Activated CD4-positive, alpha-beta T cell treated with anti-CD3 and anti-CD28 coated beads for 36 hours (primary cell): ENCODE measurements at regions not wholly inside any gene's neighbourhood (a gene's known extent, or its start where the extent isn't known, plus 50 kb on each side); places are given as distances from the start of the nearest gene placed in this dataset.

ENCODE experiments used
- ATAC-seq: fragments of 200-7000 bp; cut with Tn5 transposase; one replicate; pipeline ENCODE4 v1.10.0; 2021; ENCODE audit warnings: mild to moderate bottlenecking, moderate library complexity
- CTCF ChIA-PET: fragments of 350-600 bp; sonication (Branson Sonifier 250); formaldehyde crosslinking; loops from one replicate; lab custom pipeline; 2021; ENCODE audit warnings: antibody characterized with exemption; lab: Charles Lee
- POLR2A ChIA-PET: fragments of 350-600 bp; sonication (Branson Sonifier 250); formaldehyde crosslinking; loops from one replicate; lab custom pipeline; 2021; ENCODE audit warnings: antibody characterized with exemption, inconsistent platforms; lab: Charles Lee
- DNase-seq: peaks from one replicate; pipeline ENCODE4 v3.0.0-alpha.2; 2020
- H3K27ac Mint-ChIP-seq: one replicate; pipeline ENCODE4 v1.8.0; 2021; ENCODE audit warnings: mixed read lengths
- H3K27me3 Mint-ChIP-seq: one replicate; pipeline ENCODE4 v1.8.0; 2021; ENCODE audit warnings: mixed read lengths
- H3K36me3 Mint-ChIP-seq: one replicate; pipeline ENCODE4 v1.8.0; 2021; ENCODE audit warnings: low read depth, mixed read lengths
- H3K4me1 Mint-ChIP-seq: one replicate; pipeline ENCODE4 v1.8.0; 2021; ENCODE audit warnings: mixed read lengths
- H3K4me3 Mint-ChIP-seq: one replicate; pipeline ENCODE4 v1.8.0; 2021; ENCODE audit warnings: mild to moderate bottlenecking, moderate library complexity, mixed read lengths
- H3K9me3 Mint-ChIP-seq: one replicate; pipeline ENCODE4 v1.8.0; 2021; ENCODE audit warnings: low read depth, mixed read lengths
- intact Hi-C, 2 experiments: fragments of 100-400 bp; cut with DNase I in 1 of 2; cut with micrococcal nuclease in 1 of 2; formaldehyde crosslinking; loops; one replicate each; pipeline versions ENCODE4 v1.14.2 to v1.15.1; 2022 to 2024; cut with DNase I, micrococcal nuclease

GRCh38 chr2:8462280-8462679, 219.6 kb upstream of the ID2 start:
- CTCF ChIA-PET = interaction anchor here (0.9 to 1.4 kb wide), 3 partner anchors 17 to 81 kb away, joined by 3 read pairs; no protein-coding TSS in a partner anchor

GRCh38 chr2:8462899-8463648, 218.8 kb upstream of the ID2 start:
- Mint-ChIP-seq H3K4me3 (no peak overlapping the region), H3K27me3 (peaks cover 5% of the 10 kb centered on the region), H3K4me1 (no peaks in the 10 kb centered on the region), H3K9me3 (peaks cover 3% of the 10 kb centered on the region), H3K27ac (no peak overlapping the region), H3K36me3 (no peaks in the 10 kb centered on the region)
- DNase-seq = no peak
- ChIA-PET CTCF (interaction anchor here (0.7 kb wide), 1 partner anchor 1521 kb away, joined by 4 read pairs; no protein-coding TSS in a partner anchor), POLR2A (no interaction called here)
- no peak for ATAC-seq
- intact Hi-C loops = no loop called here

More at GRCh38 chr2:8462280-8462679, 219.6 kb upstream of the ID2 start:
- H3K27ac Mint-ChIP-seq = no peak overlapping the region
- no peak overlapping the region for H3K4me3 Mint-ChIP-seq
- DNase-seq = no peak
- H3K9me3 Mint-ChIP-seq = peaks cover 3% of the 10 kb centered on the region
- ATAC-seq = no peak
- POLR2A ChIA-PET = no interaction called here
- H3K36me3 Mint-ChIP-seq = no peaks in the 10 kb centered on the region
- intact Hi-C loops = no loop called here
- peaks cover 7% of the 10 kb centered on the region for H3K4me1 Mint-ChIP-seq
- H3K27me3 Mint-ChIP-seq = peaks cover 7% of the 10 kb centered on the region

- Mint-ChIP-seq H3K27ac (no peak overlapping the region), H3K4me1 (peaks cover 9% of the 10 kb centered on the region), H3K36me3 (no peaks in the 10 kb centered on the region), H3K27me3 (no peaks in the 10 kb centered on the region), H3K4me3 (no peak overlapping the region), H3K9me3 (peaks cover 3% of the 10 kb centered on the region)
- ChIA-PET POLR2A (no interaction called here), CTCF (interaction anchor here (0.9 kb wide), 1 partner anchor 20 kb away, joined by 3 read pairs; no protein-coding TSS in a partner anchor)
- intact Hi-C loops = no loop called here
- ATAC-seq (no peak), DNase-seq (no peak)
These were observed 216.3 kb upstream of the ID2 start for GRCh38 chr2:8465560-8465959.

DNA sequence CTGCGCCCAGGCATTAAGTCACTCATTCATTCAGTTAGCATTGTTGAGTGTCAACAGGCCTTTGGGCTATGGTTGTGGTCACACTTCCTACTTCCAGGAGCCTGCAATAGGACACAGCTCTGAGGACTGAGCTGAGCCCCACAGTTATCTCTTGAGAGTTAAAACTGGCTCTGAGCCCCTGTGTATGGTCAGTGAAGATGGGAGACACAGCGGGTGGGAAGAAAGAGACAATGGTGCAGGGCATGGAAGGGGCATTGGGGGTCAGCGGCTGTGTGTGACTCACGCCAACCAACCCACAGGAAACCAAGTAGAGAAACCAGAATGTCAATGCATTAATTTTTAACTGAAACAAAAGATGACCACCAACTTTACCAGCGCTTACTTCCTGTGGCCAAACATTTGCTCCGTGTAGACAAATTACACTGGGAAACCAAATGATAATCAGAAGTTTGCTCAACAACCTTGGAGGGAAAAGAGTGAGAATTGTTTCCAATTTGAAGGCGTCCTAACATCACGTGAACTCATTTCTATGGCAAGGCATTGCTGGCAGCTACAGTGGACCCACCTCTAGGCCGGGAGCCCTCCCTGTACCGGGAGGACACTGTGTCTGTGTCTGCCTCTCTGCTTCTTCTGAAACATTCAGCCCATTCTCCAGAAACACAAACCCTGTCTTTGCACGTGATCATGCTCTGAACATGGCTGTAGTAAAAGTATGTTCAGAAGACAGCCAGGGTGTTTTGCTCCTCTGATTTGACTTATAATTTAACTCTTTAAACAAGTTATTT, 212.0 kb upstream of the ID2 start:
- CTCF ChIA-PET = no interaction called here
- H3K4me1 Mint-ChIP-seq = peaks cover 40% of the 10 kb centered on the region
- ATAC-seq = no peak

GRCh38 chr2:8472545-8473323, 209.1 kb upstream of the ID2 start:
- POLR2A ChIA-PET = no interaction called here
- CTCF ChIA-PET = interaction anchor here (1.0 to 1.4 kb wide), 2 partner anchors 47 to 72 kb away, joined by 3 read pairs; no protein-coding TSS in a partner anchor

More for the DNA sequence above, 212.0 kb upstream of the ID2 start:
- Mint-ChIP-seq H3K4me3 (no peak overlapping the region), H3K36me3 (peaks cover 5% of the 10 kb centered on the region), H3K27me3 (no peaks in the 10 kb centered on the region), H3K27ac (no peak overlapping the region), H3K9me3 (peaks cover 3% of the 10 kb centered on the region)
- no peak for DNase-seq
- intact Hi-C loops = no loop called here
- POLR2A ChIA-PET = interaction anchor here (0.6 kb wide), 1 partner anchor 20 kb away, joined by 4 read pairs; no protein-coding TSS in a partner anchor

GRCh38 chr2:8475349-8476031, 206.4 kb upstream of the ID2 start:
- H3K4me3 Mint-ChIP-seq = no peak overlapping the region
- H3K4me1 Mint-ChIP-seq = peaks cover 78% of the 10 kb centered on the region
- POLR2A ChIA-PET = interaction anchor here (0.7 to 1.5 kb wide), 4 partner anchors 39 to 425 kb away, joined by 3 to 7 read pairs (median 6); partner anchors contain the start of gene ID2
- H3K9me3 Mint-ChIP-seq = no peaks in the 10 kb centered on the region
- peak overlapping the region; percentile 69 for H3K27ac Mint-ChIP-seq
- DNase-seq = peak; percentile 64
- peaks cover 5% of the 10 kb centered on the region for H3K36me3 Mint-ChIP-seq
- no peaks in the 10 kb centered on the region for H3K27me3 Mint-ChIP-seq
- intact Hi-C loops = loop anchor here in 1 of 2 experiments (1.0 kb wide), 1 partner anchor 68 kb away; no protein-coding TSS in a partner anchor
- CTCF ChIA-PET = interaction anchor here (0.5 to 1.1 kb wide), 5 partner anchors 99 to 521 kb away, joined by 3 read pairs; no protein-coding TSS in a partner anchor
- ATAC-seq = peak; percentile 76

More at GRCh38 chr2:8472545-8473323, 209.1 kb upstream of the ID2 start:
- H3K4me3 Mint-ChIP-seq = no peak overlapping the region
- peaks cover 64% of the 10 kb centered on the region for H3K4me1 Mint-ChIP-seq
- DNase-seq (no peak), ATAC-seq (peak; percentile 52)
- peak overlapping the region; percentile 76 for H3K27ac Mint-ChIP-seq
- intact Hi-C loops = no loop called here
- no peaks in the 10 kb centered on the region for H3K27me3 Mint-ChIP-seq
- H3K9me3 Mint-ChIP-seq = no peaks in the 10 kb centered on the region
- H3K36me3 Mint-ChIP-seq = peaks cover 5% of the 10 kb centered on the region

DNA sequence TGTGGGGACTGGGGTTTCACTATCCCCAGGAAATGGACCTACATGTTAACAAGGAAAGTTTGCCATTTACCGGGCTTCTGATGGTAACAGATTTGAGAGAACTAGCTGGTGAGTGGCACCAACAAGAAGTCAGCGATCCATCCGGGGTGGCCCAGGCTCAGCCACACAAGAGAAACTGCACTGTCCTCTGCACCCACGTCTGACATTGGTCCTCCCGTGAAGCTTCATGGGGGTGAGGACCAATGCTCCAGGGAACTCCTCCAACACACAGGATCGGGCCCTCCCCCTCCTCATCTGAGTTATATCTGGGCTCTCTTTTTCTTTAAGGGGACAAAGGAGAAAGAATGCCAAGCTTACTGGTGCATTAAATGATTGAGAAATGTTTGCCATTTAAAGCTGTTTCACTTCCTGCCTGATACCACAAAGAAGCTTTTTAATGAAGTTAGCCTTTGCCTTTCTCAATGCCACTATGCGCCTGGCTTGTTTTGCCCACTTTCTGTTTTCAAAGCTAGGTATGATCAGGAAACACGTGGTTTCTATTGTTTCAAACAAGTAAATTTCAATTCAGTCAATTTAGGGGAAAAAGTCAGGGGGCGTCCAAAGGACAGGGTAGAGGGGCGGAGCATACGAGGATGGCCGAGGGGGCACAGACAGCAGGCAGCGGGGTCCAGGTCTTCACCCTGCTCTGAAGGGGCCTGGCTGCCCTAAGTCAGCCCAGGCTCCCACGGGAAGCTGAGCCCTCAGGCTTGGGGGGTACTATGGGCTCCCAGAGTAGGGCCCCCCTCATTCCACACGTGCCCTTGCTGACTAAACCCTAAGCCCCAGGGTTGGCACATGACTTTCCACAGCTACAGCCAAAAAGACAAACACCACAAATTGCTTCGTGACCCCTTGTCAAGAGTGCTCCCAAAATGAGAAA, 204.0 kb upstream of the ID2 start:
- Mint-ChIP-seq H3K4me1 (peaks cover 77% of the 10 kb centered on the region), H3K27ac (peak overlapping the region; percentile 89), H3K4me3 (peak overlapping the region; percentile 49), H3K36me3 (peaks cover 1% of the 10 kb centered on the region), H3K27me3 (no peaks in the 10 kb centered on the region), H3K9me3 (no peaks in the 10 kb centered on the region)
- peak; percentile 45 for DNase-seq
- CTCF ChIA-PET = interaction anchor here (0.6 to 0.8 kb wide), 3 partner anchors 11 to 259 kb away, joined by 3 to 4 read pairs (median 3); no protein-coding TSS in a partner anchor
- ATAC-seq = no peak
- POLR2A ChIA-PET = interaction anchor here (0.5 to 1.7 kb wide), 6 partner anchors 37 to 539 kb away, joined by 3 to 11 read pairs (median 4); partner anchors contain the start of gene ID2
- intact Hi-C loops = no loop called here

DNA sequence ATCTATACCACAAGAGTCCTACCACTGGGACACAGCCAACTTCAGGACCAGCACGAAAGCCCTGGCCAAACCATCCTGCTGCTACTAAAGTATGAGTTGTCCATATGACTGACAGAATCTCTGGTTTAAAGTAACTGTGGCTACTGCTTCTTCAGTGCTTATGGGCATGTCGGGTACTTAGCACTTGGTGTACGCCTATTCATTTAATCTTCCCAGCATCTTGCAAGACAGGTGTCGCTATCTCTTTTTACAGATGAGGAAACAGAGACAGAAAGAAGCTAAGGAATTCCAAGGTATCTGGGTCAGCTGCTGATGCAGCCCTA, 203.4 kb upstream of the ID2 start:
- ATAC-seq = no peak
- ChIA-PET POLR2A (interaction anchor here (1.1 to 1.7 kb wide), 3 partner anchors 65 to 206 kb away, joined by 5 to 11 read pairs (median 7); partner anchors contain the start of gene ID2), CTCF (no interaction called here)
- H3K4me1 Mint-ChIP-seq = peaks cover 80% of the 10 kb centered on the region
- intact Hi-C loops = no loop called here
- no peaks in the 10 kb centered on the region for H3K9me3 Mint-ChIP-seq
- peak overlapping the region; percentile 89 for H3K27ac Mint-ChIP-seq
- no peaks in the 10 kb centered on the region for H3K27me3 Mint-ChIP-seq
- no peak for DNase-seq
- H3K4me3 Mint-ChIP-seq = no peak overlapping the region
- H3K36me3 Mint-ChIP-seq = peaks cover 6% of the 10 kb centered on the region

DNA sequence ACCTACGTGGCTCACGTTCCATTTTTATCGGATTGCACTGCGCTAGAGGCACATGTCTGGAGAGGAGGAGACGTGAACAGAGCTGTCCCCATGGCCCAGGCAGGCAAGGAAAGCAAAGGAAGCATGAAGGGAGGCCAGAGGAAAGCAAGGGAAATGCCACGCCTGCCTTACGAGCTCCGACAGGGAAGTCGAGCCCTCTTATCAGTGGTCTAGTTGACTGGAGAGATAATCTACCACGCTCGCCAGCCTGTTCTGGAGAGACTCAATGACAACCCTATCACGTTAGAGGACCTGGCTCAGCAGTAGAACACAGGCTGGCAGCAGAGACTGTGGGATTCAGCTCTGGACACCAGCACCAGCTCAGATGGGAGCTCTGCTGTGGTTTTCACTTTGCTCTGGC, 202.6 kb upstream of the ID2 start:
- ATAC-seq (no peak), DNase-seq (no peak)
- H3K27me3 Mint-ChIP-seq = no peaks in the 10 kb centered on the region
- peaks cover 78% of the 10 kb centered on the region for H3K4me1 Mint-ChIP-seq
- ChIA-PET POLR2A (interaction anchor here (0.6 kb wide), 1 partner anchor 667 kb away, joined by 3 read pairs; no protein-coding TSS in a partner anchor), CTCF (interaction anchor here (0.6 kb wide), 1 partner anchor 294 kb away, joined by 4 read pairs; no protein-coding TSS in a partner anchor)
- no peak overlapping the region for H3K27ac Mint-ChIP-seq
- H3K9me3 Mint-ChIP-seq = no peaks in the 10 kb centered on the region
- H3K36me3 Mint-ChIP-seq = peaks cover 5% of the 10 kb centered on the region
- H3K4me3 Mint-ChIP-seq = no peak overlapping the region
- intact Hi-C loops = no loop called here
